Neural crest cell (in vitro differentiated cells): ENCODE measurements at regions not wholly inside any gene's neighbourhood (a gene's known extent, or its start where the extent isn't known, plus 50 kb on each side); places are given as distances from the start of the nearest gene placed in this dataset.

Source experiments
- DNase-seq: peaks from one replicate; pipeline ENCODE4 v3.0.0; 2021; ENCODE audit warnings: low read depth, mixed read lengths, low spot score
- H3K27ac Mint-ChIP-seq: one replicate; pipeline ENCODE4 v1.8.0; 2021; ENCODE audit warnings: mild to moderate bottlenecking, mixed read lengths; ENCODE audit not compliant: unreplicated experiment
- H3K27me3 Mint-ChIP-seq: 2 replicates; pipeline ENCODE4 v1.8.0; 2021; ENCODE audit warnings: low read depth, mild to moderate bottlenecking, mixed read lengths
- H3K36me3 Mint-ChIP-seq: 2 replicates; pipeline ENCODE4 v1.8.0; 2021; ENCODE audit warnings: low read depth, mild to moderate bottlenecking, mixed read lengths
- H3K4me1 Mint-ChIP-seq: 2 replicates; pipeline ENCODE4 v1.8.0; 2021; ENCODE audit warnings: mixed read lengths
- H3K4me3 Mint-ChIP-seq: one replicate; pipeline ENCODE4 v1.8.0; 2021; ENCODE audit warnings: mild to moderate bottlenecking, mixed read lengths
- H3K9me3 Mint-ChIP-seq: 2 replicates; pipeline ENCODE4 v1.8.0; 2021; ENCODE audit warnings: mixed read lengths
- TF ChIP-seq, protein P1 (sequence below): fragments of 200-600 bp; sonication (generic); conservative IDR thresholded peaks from 2 replicates; pipeline ENCODE4 v1.5.0; 2021; ENCODE audit warnings: antibody characterized with exemption, mild to moderate bottlenecking

GRCh38 chr12:28980436-28980835 lies 168.6 kb upstream of the FAR2 start:
- no peak for DNase-seq
- Mint-ChIP-seq H3K4me1 (peaks cover 4% of the 10 kb centered on the region), H3K9me3 (peaks cover 8% of the 10 kb centered on the region), H3K4me3 (no peak overlapping the region), H3K27me3 (no peaks in the 10 kb centered on the region), H3K36me3 (no peaks in the 10 kb centered on the region), H3K27ac (no peak overlapping the region)
- TF ChIP-seq, protein P1, sequence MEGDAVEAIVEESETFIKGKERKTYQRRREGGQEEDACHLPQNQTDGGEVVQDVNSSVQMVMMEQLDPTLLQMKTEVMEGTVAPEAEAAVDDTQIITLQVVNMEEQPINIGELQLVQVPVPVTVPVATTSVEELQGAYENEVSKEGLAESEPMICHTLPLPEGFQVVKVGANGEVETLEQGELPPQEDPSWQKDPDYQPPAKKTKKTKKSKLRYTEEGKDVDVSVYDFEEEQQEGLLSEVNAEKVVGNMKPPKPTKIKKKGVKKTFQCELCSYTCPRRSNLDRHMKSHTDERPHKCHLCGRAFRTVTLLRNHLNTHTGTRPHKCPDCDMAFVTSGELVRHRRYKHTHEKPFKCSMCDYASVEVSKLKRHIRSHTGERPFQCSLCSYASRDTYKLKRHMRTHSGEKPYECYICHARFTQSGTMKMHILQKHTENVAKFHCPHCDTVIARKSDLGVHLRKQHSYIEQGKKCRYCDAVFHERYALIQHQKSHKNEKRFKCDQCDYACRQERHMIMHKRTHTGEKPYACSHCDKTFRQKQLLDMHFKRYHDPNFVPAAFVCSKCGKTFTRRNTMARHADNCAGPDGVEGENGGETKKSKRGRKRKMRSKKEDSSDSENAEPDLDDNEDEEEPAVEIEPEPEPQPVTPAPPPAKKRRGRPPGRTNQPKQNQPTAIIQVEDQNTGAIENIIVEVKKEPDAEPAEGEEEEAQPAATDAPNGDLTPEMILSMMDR, result no peak

- H3K9me3 Mint-ChIP-seq, result no peaks in the 10 kb centered on the region
- TF ChIP-seq, protein P1, result no peak
- no peak overlapping the region for H3K4me3 Mint-ChIP-seq
- DNase-seq, result no peak
- no peaks in the 10 kb centered on the region for H3K36me3 Mint-ChIP-seq
- no peaks in the 10 kb centered on the region for H3K27me3 Mint-ChIP-seq
- no peak overlapping the region for H3K27ac Mint-ChIP-seq
- H3K4me1 Mint-ChIP-seq, result peaks cover 8% of the 10 kb centered on the region
Observed at GRCh38 chr12:28987538-28988324, 161.3 kb upstream of the FAR2 start.

- no peak for DNase-seq
- H3K4me3 Mint-ChIP-seq, result no peak overlapping the region
- H3K4me1 Mint-ChIP-seq, result peaks cover 8% of the 10 kb centered on the region
- H3K27me3 Mint-ChIP-seq, result no peaks in the 10 kb centered on the region
- H3K27ac Mint-ChIP-seq, result no peak overlapping the region
- H3K9me3 Mint-ChIP-seq, result no peaks in the 10 kb centered on the region
- no peaks in the 10 kb centered on the region for H3K36me3 Mint-ChIP-seq
- TF ChIP-seq, protein P1, result no peak
Observed at GRCh38 chr12:28988325-28988704, 160.8 kb upstream of the FAR2 start.

DNA sequence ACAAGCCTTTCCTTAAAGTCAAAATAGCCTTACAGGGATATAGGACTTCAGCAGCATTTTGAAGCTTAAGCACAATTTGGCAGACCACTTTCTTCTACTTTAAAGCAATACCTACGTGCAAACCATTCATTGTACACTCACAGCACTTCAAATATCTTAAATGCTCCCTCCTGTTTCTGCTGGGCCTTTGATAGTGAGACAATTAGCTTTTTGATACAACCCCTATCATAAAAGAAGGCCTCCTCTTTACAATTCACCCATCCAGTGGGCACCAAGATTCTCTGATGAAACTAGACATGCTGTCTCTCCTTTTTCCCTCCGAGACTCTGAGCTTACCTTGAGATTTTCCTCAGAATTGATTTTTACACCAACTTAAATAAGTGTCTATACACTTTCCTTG lies 157.5 kb upstream of the FAR2 start:
- no peak for DNase-seq
- TF ChIP-seq, protein P1, result no peak
- Mint-ChIP-seq H3K36me3 (no peaks in the 10 kb centered on the region), H3K4me3 (no peak overlapping the region), H3K9me3 (no peaks in the 10 kb centered on the region), H3K4me1 (peaks cover 8% of the 10 kb centered on the region), H3K27me3 (no peaks in the 10 kb centered on the region), H3K27ac (no peak overlapping the region)

- no peaks in the 10 kb centered on the region for H3K27me3 Mint-ChIP-seq
- DNase-seq, result no peak
- H3K4me3 Mint-ChIP-seq, result no peak overlapping the region
- no peaks in the 10 kb centered on the region for H3K36me3 Mint-ChIP-seq
- H3K27ac Mint-ChIP-seq, result no peak overlapping the region
- peaks cover 8% of the 10 kb centered on the region for H3K4me1 Mint-ChIP-seq
- H3K9me3 Mint-ChIP-seq, result no peaks in the 10 kb centered on the region
- TF ChIP-seq, protein P1, result no peak
Observed at GRCh38 chr12:28993720-28994119, 155.4 kb upstream of the FAR2 start.
